ENCODE measurements at regions not wholly inside any gene's neighbourhood (a gene's known extent, or its start where the extent isn't known, plus 50 kb on each side); places are given as distances from the start of the nearest gene placed in this dataset.
"Not testable (repeated sequence)": the region's sequence is repeated elsewhere in the genome, so short reads cannot be mapped to it uniquely, and the experiment has no call there.

DNA sequence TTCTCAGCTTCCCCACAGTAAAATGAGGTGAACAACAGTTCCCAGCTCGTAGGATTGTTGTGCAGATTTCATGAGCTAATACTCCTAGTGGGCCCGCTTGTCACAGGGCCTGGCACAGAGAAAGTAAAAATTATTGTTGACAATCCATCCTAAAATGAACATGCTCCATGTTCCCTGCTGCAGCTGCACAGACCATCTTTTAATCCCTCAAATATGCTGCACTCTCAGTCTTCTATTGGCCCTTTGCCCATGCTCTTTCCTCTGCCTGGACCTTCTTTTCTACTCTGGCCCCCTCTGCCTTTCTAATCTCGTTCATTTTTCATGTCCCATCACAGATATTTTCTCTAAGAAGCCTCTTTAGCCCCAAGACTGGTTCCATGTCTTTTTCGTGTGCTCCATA is 117.7 kb upstream of the NR3C1 start:
- DNase-seq (ENCODE audit: low read depth): no peak
- TF ChIP-seq, protein P1, sequence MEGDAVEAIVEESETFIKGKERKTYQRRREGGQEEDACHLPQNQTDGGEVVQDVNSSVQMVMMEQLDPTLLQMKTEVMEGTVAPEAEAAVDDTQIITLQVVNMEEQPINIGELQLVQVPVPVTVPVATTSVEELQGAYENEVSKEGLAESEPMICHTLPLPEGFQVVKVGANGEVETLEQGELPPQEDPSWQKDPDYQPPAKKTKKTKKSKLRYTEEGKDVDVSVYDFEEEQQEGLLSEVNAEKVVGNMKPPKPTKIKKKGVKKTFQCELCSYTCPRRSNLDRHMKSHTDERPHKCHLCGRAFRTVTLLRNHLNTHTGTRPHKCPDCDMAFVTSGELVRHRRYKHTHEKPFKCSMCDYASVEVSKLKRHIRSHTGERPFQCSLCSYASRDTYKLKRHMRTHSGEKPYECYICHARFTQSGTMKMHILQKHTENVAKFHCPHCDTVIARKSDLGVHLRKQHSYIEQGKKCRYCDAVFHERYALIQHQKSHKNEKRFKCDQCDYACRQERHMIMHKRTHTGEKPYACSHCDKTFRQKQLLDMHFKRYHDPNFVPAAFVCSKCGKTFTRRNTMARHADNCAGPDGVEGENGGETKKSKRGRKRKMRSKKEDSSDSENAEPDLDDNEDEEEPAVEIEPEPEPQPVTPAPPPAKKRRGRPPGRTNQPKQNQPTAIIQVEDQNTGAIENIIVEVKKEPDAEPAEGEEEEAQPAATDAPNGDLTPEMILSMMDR (IDR thresholded peaks at IDR 0.05; ENCODE audit: low read depth, low read length, missing control alignments): no peak

DNA sequence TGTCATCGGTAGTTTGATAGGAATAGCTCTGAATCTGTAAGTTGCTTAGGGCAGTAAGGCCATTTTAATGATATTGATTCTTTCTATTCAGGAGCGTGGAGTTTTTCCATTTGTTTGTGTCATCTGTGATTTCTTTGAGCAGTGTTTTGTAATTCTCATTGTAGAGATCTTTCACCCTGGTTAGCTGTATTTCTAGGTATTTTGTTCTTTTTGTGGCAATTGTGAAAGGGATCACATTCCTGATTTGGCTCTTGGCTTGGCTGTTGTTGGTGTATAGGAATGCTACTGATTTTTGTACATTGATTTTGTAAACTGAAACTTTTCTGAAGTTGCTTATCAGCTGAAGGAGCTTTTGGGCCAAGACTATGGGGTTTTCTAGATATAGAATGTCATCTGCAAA is 115.7 kb upstream of the NR3C1 start:
- in situ Hi-C loops (cut with HindIII; ENCODE audit: low sequenced_read_pairs); H3K4me3 ChIP-seq (ENCODE audit: low read depth, low read length); DNase-seq (ENCODE audit: low read depth): not testable (repeated sequence)

More for the DNA sequence above, 117.7 kb upstream of the NR3C1 start:
- H3K4me3 ChIP-seq (ENCODE audit: low read depth, low read length): no peak overlapping the region
- in situ Hi-C loops (cut with HindIII; ENCODE audit: low sequenced_read_pairs): no loop called here

DNA sequence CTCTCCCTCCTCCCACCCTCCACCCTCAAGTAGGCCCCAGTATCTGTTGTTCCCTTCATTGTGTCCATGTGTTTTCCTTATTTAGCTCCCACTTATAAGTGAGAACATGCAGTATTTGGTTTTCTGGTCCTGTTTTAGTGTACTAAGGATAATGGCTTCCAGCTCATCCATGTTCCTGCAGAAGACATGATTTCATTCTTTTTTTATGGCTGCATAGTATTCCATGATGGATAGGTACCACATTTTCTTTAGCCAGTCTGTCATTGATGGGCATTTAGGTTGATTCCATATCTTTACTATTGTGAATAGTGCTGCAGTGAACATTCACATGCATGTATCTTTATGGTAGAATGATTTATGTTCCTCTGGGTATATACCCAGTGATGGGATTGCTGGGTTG is 114.3 kb upstream of the NR3C1 start:
- H3K4me3 ChIP-seq (ENCODE audit: low read depth, low read length); DNase-seq (ENCODE audit: low read depth); in situ Hi-C loops (cut with HindIII; ENCODE audit: low sequenced_read_pairs): not testable (repeated sequence)

GRCh38 chr5:143516249-143516648 is 112.8 kb upstream of the NR3C1 start:
- DNase-seq (ENCODE audit: low read depth): no peak
- in situ Hi-C loops (cut with HindIII; ENCODE audit: low sequenced_read_pairs): no loop called here
- TF ChIP-seq, protein P1 (IDR thresholded peaks at IDR 0.05; ENCODE audit: low read depth, low read length, missing control alignments): no peak
- no peak overlapping the region for H3K4me3 ChIP-seq (ENCODE audit: low read depth, low read length)

DNA sequence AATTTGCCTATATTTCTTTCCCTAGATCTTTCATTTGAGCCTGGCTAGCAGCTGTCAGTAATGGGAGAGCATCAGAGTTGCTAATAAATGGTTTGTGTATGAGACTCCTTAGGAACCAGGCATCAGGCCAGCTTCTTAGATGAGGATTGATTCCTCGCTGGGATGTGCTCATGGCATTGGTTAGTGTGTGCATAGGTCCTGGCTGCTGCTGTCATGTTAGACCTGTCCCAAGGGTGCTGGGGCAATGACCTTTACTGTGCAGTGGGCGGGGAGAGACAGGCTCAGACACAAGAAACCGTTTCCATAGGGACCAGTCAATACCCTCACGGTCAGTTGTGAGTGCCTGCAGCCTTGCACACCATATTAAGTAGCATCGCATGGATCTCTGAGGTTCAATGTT is 112.3 kb upstream of the NR3C1 start:
- no peak overlapping the region for H3K4me3 ChIP-seq (ENCODE audit: low read depth, low read length)
- DNase-seq (ENCODE audit: low read depth): no peak
- in situ Hi-C loops (cut with HindIII; ENCODE audit: low sequenced_read_pairs): no loop called here
- TF ChIP-seq, protein P1 (IDR thresholded peaks at IDR 0.05; ENCODE audit: low read depth, low read length, missing control alignments): no peak

DNA sequence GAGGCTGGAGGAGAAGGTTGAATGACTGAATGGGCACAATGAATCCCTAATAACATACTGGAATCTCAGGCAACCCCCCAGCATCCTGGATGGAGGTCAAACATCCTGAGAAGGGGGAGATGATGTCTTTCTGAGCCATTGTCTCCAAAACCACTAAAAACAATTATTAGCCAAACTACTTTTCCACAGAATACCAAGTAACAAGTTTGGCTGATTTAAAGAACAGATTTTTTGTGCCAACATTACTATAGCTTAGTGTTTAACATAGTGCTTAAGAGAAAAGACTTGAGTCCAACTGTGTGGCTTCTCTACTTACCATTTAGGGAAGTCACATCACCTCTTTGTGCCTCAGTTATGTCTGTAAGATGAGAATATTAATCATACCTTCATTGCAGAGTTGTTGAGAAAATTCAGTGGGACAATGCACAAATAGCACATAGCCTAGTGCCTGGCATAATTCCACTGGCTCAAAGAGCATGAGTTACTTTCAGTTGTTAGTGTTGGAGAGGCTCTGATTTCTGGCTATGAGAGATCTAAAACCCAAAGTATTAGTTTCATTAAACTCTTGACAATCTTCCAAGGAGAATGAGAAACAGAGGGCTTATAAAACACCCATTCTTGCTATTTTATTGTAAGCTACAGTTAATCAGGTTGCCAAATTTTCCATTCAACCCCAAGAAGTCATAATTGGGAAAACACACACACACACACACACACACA is 111.3 kb upstream of the NR3C1 start:
- TF ChIP-seq, protein P1 (IDR thresholded peaks at IDR 0.05; ENCODE audit: low read depth, low read length, missing control alignments): no peak
- DNase-seq (ENCODE audit: low read depth): peak; percentile 63
- no peak overlapping the region for H3K4me3 ChIP-seq (ENCODE audit: low read depth, low read length)
- in situ Hi-C loops (cut with HindIII; ENCODE audit: low sequenced_read_pairs): no loop called here

- in situ Hi-C loops (cut with HindIII; ENCODE audit: low sequenced_read_pairs): no loop called here
- TF ChIP-seq, protein P1 (IDR thresholded peaks at IDR 0.05; ENCODE audit: low read depth, low read length, missing control alignments): no peak
- no peak overlapping the region for H3K4me3 ChIP-seq (ENCODE audit: low read depth, low read length)
- DNase-seq (ENCODE audit: low read depth): no peak
These were observed 110.2 kb upstream of the NR3C1 start for GRCh38 chr5:143513720-143514119.

- no peak for DNase-seq (ENCODE audit: low read depth)
- in situ Hi-C loops (cut with HindIII; ENCODE audit: low sequenced_read_pairs): no loop called here
- TF ChIP-seq, protein P1 (IDR thresholded peaks at IDR 0.05; ENCODE audit: low read depth, low read length, missing control alignments): no peak
These were observed 108.2 kb upstream of the NR3C1 start for GRCh38 chr5:143511736-143512135.

More at GRCh38 chr5:143511736-143512135, 108.2 kb upstream of the NR3C1 start:
- H3K4me3 ChIP-seq (ENCODE audit: low read depth, low read length): no peak overlapping the region
